ENCODE measurements at regions not wholly inside any gene's neighbourhood (a gene's known extent, or its start where the extent isn't known, plus 50 kb on each side); places are given as distances from the start of the nearest gene placed in this dataset.

DNA sequence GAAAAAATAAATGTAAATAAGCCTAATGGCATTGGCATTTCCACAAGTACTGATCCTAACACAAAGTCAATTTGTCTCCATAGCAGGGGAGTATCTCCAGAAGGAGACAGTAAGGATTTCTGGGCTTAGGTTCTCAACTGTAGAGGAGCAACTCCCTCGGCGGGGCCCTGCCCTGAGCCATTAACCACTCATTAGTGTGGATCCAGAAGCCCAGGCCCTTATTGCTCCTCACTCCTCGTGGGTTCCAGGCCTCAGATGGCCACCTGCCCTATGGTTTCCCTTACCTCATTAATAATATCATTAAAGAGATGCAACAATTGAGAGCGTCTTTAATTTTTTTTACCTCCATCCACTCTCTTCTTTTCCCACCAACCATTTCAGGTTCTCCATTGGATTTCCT, 85.3 kb upstream of the CLDN18 start:
- H3K27ac ChIP-seq, result no peak overlapping the region
- ATAC-seq (no peak), DNase-seq (no peak)
- no peaks in the 10 kb centered on the region for H3K36me3 ChIP-seq
- H3K9me3 ChIP-seq, result no peaks in the 10 kb centered on the region
- intact Hi-C loops (cut with DNase I), result no loop called here
- WGBS, 2 donors, result 81 to 85% methylated on average over 4 of the region's 4 CpGs
- H3K27me3 ChIP-seq, result peaks cover 0 to 17% (median 0%) of the 10 kb centered on the region in 7 donors
- no peak overlapping the region for H3K4me3 ChIP-seq
- H3K4me1 ChIP-seq, result no peaks in the 10 kb centered on the region
- TF ChIP-seq, protein P1, sequence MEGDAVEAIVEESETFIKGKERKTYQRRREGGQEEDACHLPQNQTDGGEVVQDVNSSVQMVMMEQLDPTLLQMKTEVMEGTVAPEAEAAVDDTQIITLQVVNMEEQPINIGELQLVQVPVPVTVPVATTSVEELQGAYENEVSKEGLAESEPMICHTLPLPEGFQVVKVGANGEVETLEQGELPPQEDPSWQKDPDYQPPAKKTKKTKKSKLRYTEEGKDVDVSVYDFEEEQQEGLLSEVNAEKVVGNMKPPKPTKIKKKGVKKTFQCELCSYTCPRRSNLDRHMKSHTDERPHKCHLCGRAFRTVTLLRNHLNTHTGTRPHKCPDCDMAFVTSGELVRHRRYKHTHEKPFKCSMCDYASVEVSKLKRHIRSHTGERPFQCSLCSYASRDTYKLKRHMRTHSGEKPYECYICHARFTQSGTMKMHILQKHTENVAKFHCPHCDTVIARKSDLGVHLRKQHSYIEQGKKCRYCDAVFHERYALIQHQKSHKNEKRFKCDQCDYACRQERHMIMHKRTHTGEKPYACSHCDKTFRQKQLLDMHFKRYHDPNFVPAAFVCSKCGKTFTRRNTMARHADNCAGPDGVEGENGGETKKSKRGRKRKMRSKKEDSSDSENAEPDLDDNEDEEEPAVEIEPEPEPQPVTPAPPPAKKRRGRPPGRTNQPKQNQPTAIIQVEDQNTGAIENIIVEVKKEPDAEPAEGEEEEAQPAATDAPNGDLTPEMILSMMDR (IDR thresholded peaks at IDR 0.05), result no peak

- TF ChIP-seq, protein P1 (IDR thresholded peaks at IDR 0.05), result no peak
- Histone ChIP-seq H3K27me3 (peaks cover 0 to 14% (median 0%) of the 10 kb centered on the region in 7 donors), H3K36me3 (no peaks in the 10 kb centered on the region), H3K9me3 (no peaks in the 10 kb centered on the region), H3K27ac (no peak overlapping the region), H3K4me3 (no peak overlapping the region), H3K4me1 (no peaks in the 10 kb centered on the region)
- DNase-seq, result no peak
- intact Hi-C loops (cut with DNase I), result no loop called here
- 78 to 85% methylated on average over 5 of the region's 5 CpGs for WGBS, 2 donors
- no peak for ATAC-seq
These were observed 84.9 kb upstream of the CLDN18 start for GRCh38 chr3:137925080-137925479.

DNA sequence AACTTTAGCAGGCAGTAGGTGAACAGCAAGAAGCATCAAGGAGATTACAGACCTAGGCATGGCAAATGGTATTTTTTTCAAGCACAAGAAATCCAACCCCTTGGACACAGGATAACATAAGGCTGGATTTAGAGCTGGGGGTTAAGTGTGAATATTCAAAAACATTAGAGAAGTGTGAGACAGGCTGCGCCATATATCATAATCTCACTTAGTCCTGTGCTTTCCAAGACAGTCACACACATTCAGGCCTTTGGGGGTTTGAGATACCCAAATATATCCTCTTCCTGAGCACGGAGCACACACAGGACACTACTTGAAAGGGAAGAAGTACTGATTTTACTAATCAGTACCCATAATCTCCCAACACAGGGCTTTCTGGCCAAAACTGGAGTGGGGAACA, 83.0 kb upstream of the CLDN18 start:
- whole genome bisulfite sequencing, 2 donors, result 69 to 83% methylated on average over 2 of the region's 2 CpGs
- peaks cover 0 to 19% (median 4%) of the 10 kb centered on the region in 7 donors for H3K27me3 ChIP-seq
- no peaks in the 10 kb centered on the region for H3K4me1 ChIP-seq
- TF ChIP-seq, protein P1 (IDR thresholded peaks at IDR 0.05), result no peak
- no peak for DNase-seq
- no peak for ATAC-seq
- no peaks in the 10 kb centered on the region for H3K36me3 ChIP-seq
- intact Hi-C loops (cut with DNase I), result no loop called here
- no peak overlapping the region for H3K27ac ChIP-seq
- no peaks in the 10 kb centered on the region for H3K9me3 ChIP-seq
- H3K4me3 ChIP-seq, result no peak overlapping the region

- 54 to 67% methylated on average over 3 of the region's 3 CpGs for WGBS, 2 donors
- intact Hi-C loops (cut with DNase I), result no loop called here
- Histone ChIP-seq H3K4me1 (no peaks in the 10 kb centered on the region), H3K4me3 (no peak overlapping the region), H3K27me3 (peaks cover 0 to 23% (median 4%) of the 10 kb centered on the region in 7 donors), H3K27ac (no peak overlapping the region), H3K9me3 (peaks cover 0 to 8% (median 0%) of the 10 kb centered on the region in 11 donors), H3K36me3 (no peaks in the 10 kb centered on the region)
- no peak for DNase-seq
- TF ChIP-seq, protein P1 (IDR thresholded peaks at IDR 0.05), result no peak
- no peak for ATAC-seq
These were observed 79.0 kb upstream of the CLDN18 start for GRCh38 chr3:137930976-137931375.
